HFFc6 (cell line): ENCODE measurements at regions not wholly inside any gene's neighbourhood (a gene's known extent, or its start where the extent isn't known, plus 50 kb on each side); places are given as distances from the start of the nearest gene placed in this dataset.

Source experiments
- DNase-seq: peaks from one replicate; pipeline ENCODE4 v3.0.0-alpha.2; 2018
- H3K27ac Mint-ChIP-seq: 2 replicates; pipeline ENCODE4 v1.8.0; 2020; ENCODE audit warnings: mild to moderate bottlenecking, mixed read lengths
- H3K27me3 Mint-ChIP-seq: 2 replicates; pipeline ENCODE4 v1.8.0; 2021; ENCODE audit warnings: mild to moderate bottlenecking, moderate library complexity, mixed read lengths; ENCODE audit not compliant: insufficient read depth
- H3K36me3 Mint-ChIP-seq: 2 replicates; pipeline ENCODE4 v1.8.0; 2021; ENCODE audit warnings: low read depth, mixed read lengths
- H3K4me1 Mint-ChIP-seq: 2 replicates; pipeline ENCODE4 v1.8.0; 2020; ENCODE audit warnings: low read depth, mixed read lengths
- H3K4me3 Mint-ChIP-seq: 2 replicates; pipeline ENCODE4 v1.8.0; 2020; ENCODE audit warnings: mild to moderate bottlenecking, moderate library complexity, mixed read lengths
- H3K9me3 Mint-ChIP-seq: 2 replicates; pipeline ENCODE4 v1.8.0; 2020; ENCODE audit warnings: mild to moderate bottlenecking, mixed read lengths
- CTCF ChIP-seq: fragments of 200-600 bp; sonication (generic); IDR thresholded peaks from 2 replicates; pipeline ENCODE4 v1.5.0; 2021; ENCODE audit warnings: antibody characterized with exemption, mild to moderate bottlenecking

GRCh38 chr1:106249365-106249764, 807.1 kb upstream of the PRMT6 start:
- no peak for DNase-seq
- TF ChIP-seq CTCF: no peak
- H3K9me3 Mint-ChIP-seq: peaks cover 35% of the 10 kb centered on the region
- no peak overlapping the region for H3K27ac Mint-ChIP-seq
- H3K36me3 Mint-ChIP-seq: no peaks in the 10 kb centered on the region
- H3K4me3 Mint-ChIP-seq: no peak overlapping the region
- H3K27me3 Mint-ChIP-seq: no peaks in the 10 kb centered on the region
- H3K4me1 Mint-ChIP-seq: no peaks in the 10 kb centered on the region

GRCh38 chr1:106249810-106250209, 806.7 kb upstream of the PRMT6 start:
- no peak for TF ChIP-seq CTCF
- Mint-ChIP-seq H3K9me3 (peaks cover 31% of the 10 kb centered on the region), H3K27ac (no peak overlapping the region), H3K4me3 (no peak overlapping the region), H3K27me3 (no peaks in the 10 kb centered on the region), H3K4me1 (no peaks in the 10 kb centered on the region), H3K36me3 (no peaks in the 10 kb centered on the region)
- no peak for DNase-seq

GRCh38 chr1:106254748-106255147, 801.7 kb upstream of the PRMT6 start:
- no peaks in the 10 kb centered on the region for H3K27me3 Mint-ChIP-seq
- DNase-seq: no peak
- no peaks in the 10 kb centered on the region for H3K36me3 Mint-ChIP-seq
- no peak overlapping the region for H3K4me3 Mint-ChIP-seq
- no peaks in the 10 kb centered on the region for H3K4me1 Mint-ChIP-seq
- TF ChIP-seq CTCF: no peak
- no peak overlapping the region for H3K27ac Mint-ChIP-seq
- peaks cover 22% of the 10 kb centered on the region for H3K9me3 Mint-ChIP-seq

GRCh38 chr1:106266786-106267185, 789.7 kb upstream of the PRMT6 start:
- Mint-ChIP-seq H3K27ac (no peak overlapping the region), H3K36me3 (no peaks in the 10 kb centered on the region)
- no peak for TF ChIP-seq CTCF

GRCh38 chr1:106268070-106268469, 788.4 kb upstream of the PRMT6 start:
- no peaks in the 10 kb centered on the region for H3K36me3 Mint-ChIP-seq
- no peak for DNase-seq
- H3K27ac Mint-ChIP-seq: no peak overlapping the region
- peaks cover 2% of the 10 kb centered on the region; the same call in 1 of the 2 replicates for H3K27me3 Mint-ChIP-seq
- H3K4me1 Mint-ChIP-seq: no peaks in the 10 kb centered on the region
- peaks cover 33% of the 10 kb centered on the region for H3K9me3 Mint-ChIP-seq
- no peak overlapping the region for H3K4me3 Mint-ChIP-seq
- TF ChIP-seq CTCF: no peak

More at GRCh38 chr1:106266786-106267185, 789.7 kb upstream of the PRMT6 start:
- Mint-ChIP-seq H3K27me3 (peaks cover 2% of the 10 kb centered on the region; the same call in 1 of the 2 replicates), H3K9me3 (peaks cover 32% of the 10 kb centered on the region), H3K4me1 (no peaks in the 10 kb centered on the region), H3K4me3 (no peak overlapping the region)
- DNase-seq: no peak

GRCh38 chr1:106276871-106277270, 779.6 kb upstream of the PRMT6 start:
- H3K27me3 Mint-ChIP-seq: no peaks in the 10 kb centered on the region
- H3K4me3 Mint-ChIP-seq: no peak overlapping the region
- peaks cover 11% of the 10 kb centered on the region for H3K9me3 Mint-ChIP-seq
- no peak for DNase-seq
- H3K36me3 Mint-ChIP-seq: no peaks in the 10 kb centered on the region
- H3K4me1 Mint-ChIP-seq: no peaks in the 10 kb centered on the region
- TF ChIP-seq CTCF: no peak
- H3K27ac Mint-ChIP-seq: no peak overlapping the region
